Spleen (tissue), 7 donors: ENCODE measurements at regions not wholly inside any gene's neighbourhood (a gene's known extent, or its start where the extent isn't known, plus 50 kb on each side); places are given as distances from the start of the nearest gene placed in this dataset.

Source experiments
- CTCF ChIP-seq, 11 experiments: fragments of 200-600 bp in 7 of 11; fragments of 450-650 bp in 4 of 11; sonication (generic) in 4 of 11; IDR thresholded peaks in 8 of 11; conservative IDR thresholded peaks in 3 of 11; 1 replicate in 7 of 11; 2 replicates in 4 of 11; pipeline versions ENCODE4 v1.4.0 to v1.8.0; 2016 to 2021; ENCODE audit warnings: antibody characterized with exemption in 11 of 11, inconsistent platforms in 4 of 11, mild to moderate bottlenecking in 1 of 11
- POLR2A ChIP-seq, 3 donors: fragments of 450-650 bp; IDR thresholded peaks; one replicate each; pipeline ENCODE4 v1.5.1; 2017; ENCODE audit warnings: antibody characterized with exemption in 3 of 3, mild to moderate bottlenecking in 1 of 3
- POLR2AphosphoS5 ChIP-seq, 3 donors: sonication (generic); formaldehyde crosslinking; IDR thresholded peaks; one replicate each; pipeline ENCODE4 v1.5.1; 2017; ENCODE audit warnings: antibody characterized with exemption in 3 of 3
- donor health status: DM: no; HTN: no; CAD: no; lungs with moderate emphysema.
- donor health status: DM: no; HTN: no; CAD: no.
- donor health status: DM: no; HTN: no; CAD: no.

DNA sequence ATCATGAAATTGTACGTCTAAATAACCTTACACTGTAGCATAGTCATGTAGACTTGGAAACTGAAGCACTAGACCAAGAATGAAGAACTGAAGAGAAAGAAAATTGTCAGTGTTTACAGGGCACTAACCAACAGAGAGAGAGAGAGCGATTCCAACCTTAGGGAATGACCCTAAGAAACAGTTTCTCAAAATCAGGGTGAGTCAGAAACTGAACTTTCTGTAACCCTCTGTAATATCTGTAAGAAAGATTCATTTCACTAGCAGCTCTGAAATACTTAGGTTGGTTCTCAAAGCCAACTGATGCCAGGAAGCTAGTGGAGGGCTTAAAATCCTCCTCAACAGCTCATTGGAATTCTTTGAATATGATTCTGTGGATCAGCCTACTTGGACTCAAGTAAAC, 936.9 kb downstream of the EFNB2 start:
- TF ChIP-seq POLR2A (IDR thresholded peaks at IDR 0.05) (no peak), CTCF (IDR thresholded peaks at IDR 0.05 in 8 of 11, conservative IDR thresholded peaks at IDR 0.05 in 3 of 11) (no peak), POLR2AphosphoS5 (IDR thresholded peaks at IDR 0.05) (no peak)
